T-helper 1 cell treated with Interleukin-12 subunit alpha and Interleukin-12 subunit beta and Interleukin-4 antibody, amounts not matched to agents 30 μg/mL and 1 μg/mL, for 36 hours (primary cell): ENCODE measurements at regions not wholly inside any gene's neighbourhood (a gene's known extent, or its start where the extent isn't known, plus 50 kb on each side); places are given as distances from the start of the nearest gene placed in this dataset.
"Not testable (repeated sequence)": the region's sequence is repeated elsewhere in the genome, so short reads cannot be mapped to it uniquely, and the experiment has no call there.

Experiments used
- H3K27ac Mint-ChIP-seq: one replicate; pipeline ENCODE4 v1.8.0; 2021; ENCODE audit warnings: mild to moderate bottlenecking, mixed read lengths
- H3K27me3 Mint-ChIP-seq: one replicate; pipeline ENCODE4 v1.8.0; 2021; ENCODE audit warnings: low read depth, mixed read lengths
- H3K36me3 Mint-ChIP-seq: one replicate; pipeline ENCODE4 v1.8.0; 2021; ENCODE audit warnings: low read depth, mixed read lengths
- H3K4me1 Mint-ChIP-seq: one replicate; pipeline ENCODE4 v1.8.0; 2021; ENCODE audit warnings: low read depth, mixed read lengths
- H3K4me3 Mint-ChIP-seq: one replicate; pipeline ENCODE4 v1.8.0; 2021; ENCODE audit warnings: mild to moderate bottlenecking, moderate library complexity, mixed read lengths
- H3K9me3 Mint-ChIP-seq: one replicate; pipeline ENCODE4 v1.8.0; 2021; ENCODE audit warnings: mixed read lengths

- no peaks in the 10 kb centered on the region for H3K27me3 Mint-ChIP-seq
- no peaks in the 10 kb centered on the region for H3K36me3 Mint-ChIP-seq
- H3K27ac Mint-ChIP-seq = no peak overlapping the region
- no peaks in the 10 kb centered on the region for H3K9me3 Mint-ChIP-seq
- no peaks in the 10 kb centered on the region for H3K4me1 Mint-ChIP-seq
- no peak overlapping the region for H3K4me3 Mint-ChIP-seq
Observed at GRCh38 chr9:117938086-117938485, 233.9 kb downstream of the TLR4 start.

GRCh38 chr9:117938896-117939295 lies 234.7 kb downstream of the TLR4 start:
- Mint-ChIP-seq H3K27me3 (no peaks in the 10 kb centered on the region), H3K9me3 (no peaks in the 10 kb centered on the region), H3K27ac (no peak overlapping the region), H3K36me3 (no peaks in the 10 kb centered on the region), H3K4me3 (no peak overlapping the region), H3K4me1 (no peaks in the 10 kb centered on the region)

DNA sequence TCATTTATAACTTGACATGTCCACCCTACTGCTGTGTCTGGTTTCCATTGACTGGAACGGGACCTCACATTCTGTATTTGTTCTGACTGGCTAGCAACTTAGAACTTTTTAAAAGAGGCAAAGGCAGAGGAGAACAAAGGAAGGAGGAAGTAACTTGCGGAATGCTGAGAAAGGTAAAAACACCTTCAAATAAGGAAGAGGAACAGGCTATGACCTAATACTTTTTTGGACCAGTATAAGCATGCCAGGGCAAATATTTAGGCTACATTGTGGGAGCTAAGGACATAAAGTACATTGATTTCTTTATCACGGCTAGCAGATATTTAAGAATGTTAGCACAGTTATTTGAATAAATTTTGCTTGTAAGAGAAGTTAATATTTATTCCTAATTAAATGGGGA lies 240.5 kb downstream of the TLR4 start:
- H3K27ac Mint-ChIP-seq, H3K27me3 Mint-ChIP-seq, H3K4me1 Mint-ChIP-seq, H3K4me3 Mint-ChIP-seq, H3K9me3 Mint-ChIP-seq, H3K36me3 Mint-ChIP-seq: not testable (repeated sequence)

- H3K36me3 Mint-ChIP-seq = no peaks in the 10 kb centered on the region
Observed at GRCh38 chr9:117945286-117945685, 241.1 kb downstream of the TLR4 start.

DNA sequence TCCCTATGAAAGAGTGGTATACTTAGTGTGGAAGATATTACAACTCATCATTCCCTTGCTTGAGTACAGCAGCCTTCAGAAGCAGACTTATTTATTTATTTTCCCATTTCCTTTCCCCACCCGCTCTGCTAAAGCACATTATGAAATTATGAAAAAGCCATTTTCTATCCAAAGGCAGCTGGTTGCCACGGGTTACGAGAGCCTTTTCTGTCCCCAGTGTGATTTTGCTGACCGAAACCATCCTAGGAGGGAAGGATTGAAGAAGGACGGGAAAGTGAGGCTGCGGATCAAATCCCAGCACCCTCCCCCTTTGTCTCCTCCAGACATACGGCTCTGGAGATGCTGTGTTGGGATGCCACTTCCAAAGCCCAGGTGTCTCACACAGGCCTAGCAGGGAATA lies 246.9 kb downstream of the TLR4 start:
- no peak overlapping the region for H3K4me3 Mint-ChIP-seq
- no peaks in the 10 kb centered on the region for H3K9me3 Mint-ChIP-seq
- no peaks in the 10 kb centered on the region for H3K4me1 Mint-ChIP-seq
- H3K36me3 Mint-ChIP-seq = no peaks in the 10 kb centered on the region
- no peak overlapping the region for H3K27ac Mint-ChIP-seq
- no peaks in the 10 kb centered on the region for H3K27me3 Mint-ChIP-seq

More at GRCh38 chr9:117945286-117945685, 241.1 kb downstream of the TLR4 start:
- Mint-ChIP-seq H3K27me3 (no peaks in the 10 kb centered on the region), H3K4me3 (no peak overlapping the region), H3K9me3 (no peaks in the 10 kb centered on the region), H3K4me1 (no peaks in the 10 kb centered on the region), H3K27ac (no peak overlapping the region)

DNA sequence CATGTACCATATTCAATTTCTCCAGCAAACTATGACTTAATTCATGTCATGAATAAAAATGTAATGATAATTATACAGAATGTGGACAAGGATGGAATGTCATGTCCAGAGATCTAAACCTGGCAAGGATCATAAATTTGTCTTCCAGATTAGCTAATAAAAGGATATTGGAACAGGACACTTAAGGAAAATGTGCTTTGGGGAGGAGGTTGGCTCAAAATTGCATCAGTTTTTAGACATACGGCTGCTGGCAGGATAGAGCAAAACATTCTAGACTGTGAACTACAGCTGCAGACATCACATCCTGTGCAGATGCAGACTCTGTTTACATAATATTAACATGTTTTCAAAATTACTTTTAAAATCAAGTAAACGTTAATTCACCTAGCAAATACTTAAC lies 248.4 kb downstream of the TLR4 start:
- Mint-ChIP-seq H3K9me3 (no peaks in the 10 kb centered on the region), H3K27ac (no peak overlapping the region), H3K4me3 (no peak overlapping the region), H3K4me1 (no peaks in the 10 kb centered on the region), H3K36me3 (no peaks in the 10 kb centered on the region), H3K27me3 (no peaks in the 10 kb centered on the region)

DNA sequence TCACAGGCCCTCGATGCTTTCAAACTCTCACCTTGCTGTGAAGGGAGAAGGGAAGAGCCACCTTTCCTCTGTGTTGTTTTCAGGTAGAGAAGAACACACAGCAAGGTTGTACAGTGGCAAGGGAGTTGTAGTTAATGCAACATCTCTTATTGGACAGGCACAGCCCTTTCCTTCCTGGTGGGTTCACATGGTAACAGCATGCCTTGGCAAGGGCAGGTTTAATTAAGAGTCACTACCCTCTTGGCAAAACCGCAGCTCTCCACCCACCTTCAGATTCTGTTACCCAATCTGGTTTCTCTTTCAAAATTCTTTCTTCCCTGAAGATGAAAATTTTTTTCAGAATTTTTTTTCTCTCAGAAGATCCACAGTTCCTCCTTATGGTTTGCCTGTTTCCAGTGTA lies 253.1 kb downstream of the TLR4 start:
- Mint-ChIP-seq H3K36me3 (no peaks in the 10 kb centered on the region), H3K27ac (no peak overlapping the region), H3K4me3 (no peak overlapping the region), H3K4me1 (no peaks in the 10 kb centered on the region), H3K9me3 (no peaks in the 10 kb centered on the region), H3K27me3 (no peaks in the 10 kb centered on the region)

GRCh38 chr9:117958726-117959125 lies 254.5 kb downstream of the TLR4 start:
- no peaks in the 10 kb centered on the region for H3K36me3 Mint-ChIP-seq

DNA sequence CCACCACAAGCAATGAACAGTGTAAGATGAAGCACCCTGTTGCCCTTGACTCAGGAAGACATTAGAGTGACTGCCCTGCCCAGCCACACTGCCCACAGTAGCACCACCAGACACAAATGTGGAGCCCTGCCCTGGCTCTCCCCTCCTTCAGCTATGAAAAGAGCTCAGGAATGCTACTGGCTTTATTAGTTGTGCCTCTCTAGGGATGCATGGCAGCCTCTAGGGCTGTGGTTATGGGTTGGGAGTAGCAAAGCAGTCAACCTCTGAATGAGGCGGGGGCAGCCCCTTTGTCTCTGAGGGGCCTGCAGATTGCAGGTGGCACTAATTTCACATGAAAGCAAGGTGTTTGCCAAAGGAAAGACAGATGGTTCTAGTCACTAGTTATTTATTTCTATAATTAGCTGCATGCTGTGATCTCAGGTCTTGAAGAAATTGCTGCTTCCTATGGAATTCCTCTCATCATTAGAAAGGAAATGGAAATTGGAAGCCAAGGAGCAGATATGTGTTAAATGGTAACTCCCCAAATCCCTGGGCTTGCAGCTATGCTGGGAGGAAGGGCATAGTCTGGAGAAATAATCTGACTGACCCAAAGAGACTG lies 259.4 kb downstream of the TLR4 start:
- H3K9me3 Mint-ChIP-seq = no peaks in the 10 kb centered on the region
- H3K4me3 Mint-ChIP-seq = no peak overlapping the region
- H3K4me1 Mint-ChIP-seq = no peaks in the 10 kb centered on the region
- H3K27me3 Mint-ChIP-seq = no peaks in the 10 kb centered on the region
- no peak overlapping the region for H3K27ac Mint-ChIP-seq
- no peaks in the 10 kb centered on the region for H3K36me3 Mint-ChIP-seq

More at GRCh38 chr9:117958726-117959125, 254.5 kb downstream of the TLR4 start:
- no peaks in the 10 kb centered on the region for H3K9me3 Mint-ChIP-seq
- H3K27ac Mint-ChIP-seq = no peak overlapping the region
- H3K27me3 Mint-ChIP-seq = no peaks in the 10 kb centered on the region
- H3K4me1 Mint-ChIP-seq = no peaks in the 10 kb centered on the region
- no peak overlapping the region for H3K4me3 Mint-ChIP-seq

GRCh38 chr9:117970276-117971050 lies 266.3 kb downstream of the TLR4 start:
- H3K4me1 Mint-ChIP-seq = no peaks in the 10 kb centered on the region
- no peaks in the 10 kb centered on the region for H3K36me3 Mint-ChIP-seq
- H3K27ac Mint-ChIP-seq = no peak overlapping the region
- no peaks in the 10 kb centered on the region for H3K27me3 Mint-ChIP-seq
- H3K9me3 Mint-ChIP-seq = no peaks in the 10 kb centered on the region
- H3K4me3 Mint-ChIP-seq = no peak overlapping the region

GRCh38 chr9:117974108-117974507 lies 269.9 kb downstream of the TLR4 start:
- H3K27ac Mint-ChIP-seq = no peak overlapping the region
- H3K4me1 Mint-ChIP-seq = no peaks in the 10 kb centered on the region
- H3K36me3 Mint-ChIP-seq = no peaks in the 10 kb centered on the region
- no peaks in the 10 kb centered on the region for H3K27me3 Mint-ChIP-seq
- H3K9me3 Mint-ChIP-seq = peaks cover 4% of the 10 kb centered on the region
- no peak overlapping the region for H3K4me3 Mint-ChIP-seq

- H3K27ac Mint-ChIP-seq = no peak overlapping the region
- no peaks in the 10 kb centered on the region for H3K27me3 Mint-ChIP-seq
- no peak overlapping the region for H3K4me3 Mint-ChIP-seq
- no peaks in the 10 kb centered on the region for H3K36me3 Mint-ChIP-seq
- H3K9me3 Mint-ChIP-seq = peaks cover 4% of the 10 kb centered on the region
- no peaks in the 10 kb centered on the region for H3K4me1 Mint-ChIP-seq
Observed at GRCh38 chr9:117979914-117980313, 275.7 kb downstream of the TLR4 start.

- no peaks in the 10 kb centered on the region for H3K36me3 Mint-ChIP-seq
- no peaks in the 10 kb centered on the region for H3K4me1 Mint-ChIP-seq
- no peaks in the 10 kb centered on the region for H3K27me3 Mint-ChIP-seq
- no peak overlapping the region for H3K4me3 Mint-ChIP-seq
- no peaks in the 10 kb centered on the region for H3K9me3 Mint-ChIP-seq
- no peak overlapping the region for H3K27ac Mint-ChIP-seq
Observed at GRCh38 chr9:117987945-117988344, 283.7 kb downstream of the TLR4 start.

DNA sequence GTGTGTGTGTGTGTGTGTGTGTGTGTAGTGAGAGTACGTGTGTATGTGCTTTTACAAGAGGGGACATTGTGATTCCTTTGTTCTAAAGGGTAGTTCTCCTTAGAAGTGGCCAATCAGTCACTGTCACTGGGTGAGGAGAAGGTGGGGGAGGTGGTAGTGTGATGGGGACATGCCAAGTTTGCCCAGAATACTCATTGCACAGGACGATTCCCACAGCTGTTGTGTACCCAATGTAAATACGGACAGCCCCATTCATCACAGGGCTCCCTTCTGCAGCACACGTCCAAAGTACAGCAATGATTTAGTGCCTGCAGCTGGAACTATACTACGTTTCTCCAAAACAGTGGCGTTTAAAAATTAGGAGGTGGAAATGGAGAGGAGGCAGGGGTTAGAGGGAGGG lies 287.8 kb downstream of the TLR4 start:
- Mint-ChIP-seq H3K27ac (no peak overlapping the region), H3K27me3 (no peaks in the 10 kb centered on the region), H3K36me3 (no peaks in the 10 kb centered on the region), H3K4me1 (no peaks in the 10 kb centered on the region), H3K4me3 (no peak overlapping the region), H3K9me3 (no peaks in the 10 kb centered on the region)

- Mint-ChIP-seq H3K27ac (no peak overlapping the region), H3K36me3 (no peaks in the 10 kb centered on the region), H3K4me3 (no peak overlapping the region), H3K9me3 (no peaks in the 10 kb centered on the region), H3K4me1 (no peaks in the 10 kb centered on the region), H3K27me3 (no peaks in the 10 kb centered on the region)
Observed at GRCh38 chr9:118000581-118000980, 296.4 kb downstream of the TLR4 start.
